ENCODE measurements at regions not wholly inside any gene's neighbourhood (a gene's known extent, or its start where the extent isn't known, plus 50 kb on each side); places are given as distances from the start of the nearest gene placed in this dataset.

DNA sequence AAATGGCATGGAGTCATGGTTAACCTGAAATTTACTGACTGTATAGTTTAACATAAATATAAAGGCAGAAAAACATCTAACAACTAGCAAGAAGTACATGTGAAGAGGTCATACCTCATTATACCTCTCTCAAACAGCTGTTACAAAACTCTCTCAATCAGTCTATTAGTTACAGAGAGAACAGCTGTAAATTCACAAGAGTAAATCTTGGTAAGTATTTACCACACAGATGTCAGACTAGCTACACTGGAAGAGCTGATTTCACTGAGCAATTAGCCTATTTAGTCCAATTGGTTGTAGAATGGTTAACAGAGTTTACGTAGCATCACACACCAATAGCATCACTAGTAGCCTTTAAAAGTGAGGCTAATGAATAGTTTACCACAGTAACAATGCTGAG, 463.4 kb upstream of the USP15 start:
- Mint-ChIP-seq H3K9me3 (peaks cover under 1% of the 10 kb centered on the region; the same call in 1 of the 2 replicates), H3K27ac (no peak overlapping the region), H3K4me1 (no peaks in the 10 kb centered on the region), H3K4me3 (no peak overlapping the region), H3K27me3 (ENCODE audit: low read depth) (no peaks in the 10 kb centered on the region), H3K36me3 (no peaks in the 10 kb centered on the region)
- CTCF ChIA-PET: no interaction called here
- DNase-seq (ENCODE audit: low spot score) (no peak), ATAC-seq (no peak)
- POLR2A ChIA-PET: no interaction called here
- TF ChIP-seq, protein P1, sequence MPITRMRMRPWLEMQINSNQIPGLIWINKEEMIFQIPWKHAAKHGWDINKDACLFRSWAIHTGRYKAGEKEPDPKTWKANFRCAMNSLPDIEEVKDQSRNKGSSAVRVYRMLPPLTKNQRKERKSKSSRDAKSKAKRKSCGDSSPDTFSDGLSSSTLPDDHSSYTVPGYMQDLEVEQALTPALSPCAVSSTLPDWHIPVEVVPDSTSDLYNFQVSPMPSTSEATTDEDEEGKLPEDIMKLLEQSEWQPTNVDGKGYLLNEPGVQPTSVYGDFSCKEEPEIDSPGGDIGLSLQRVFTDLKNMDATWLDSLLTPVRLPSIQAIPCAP (CRISPR knock-in tag; IDR thresholded peaks at IDR 0.05): no peak
- TF ChIP-seq SMAD4 (CRISPR knock-in tag; IDR thresholded peaks at IDR 0.05) (no peak), NR1H2 (CRISPR knock-in tag; IDR thresholded peaks at IDR 0.05) (no peak), CBFB (CRISPR knock-in tag; IDR thresholded peaks at IDR 0.05; ENCODE audit: low read depth) (no peak)
- TF ChIP-seq, protein P2, sequence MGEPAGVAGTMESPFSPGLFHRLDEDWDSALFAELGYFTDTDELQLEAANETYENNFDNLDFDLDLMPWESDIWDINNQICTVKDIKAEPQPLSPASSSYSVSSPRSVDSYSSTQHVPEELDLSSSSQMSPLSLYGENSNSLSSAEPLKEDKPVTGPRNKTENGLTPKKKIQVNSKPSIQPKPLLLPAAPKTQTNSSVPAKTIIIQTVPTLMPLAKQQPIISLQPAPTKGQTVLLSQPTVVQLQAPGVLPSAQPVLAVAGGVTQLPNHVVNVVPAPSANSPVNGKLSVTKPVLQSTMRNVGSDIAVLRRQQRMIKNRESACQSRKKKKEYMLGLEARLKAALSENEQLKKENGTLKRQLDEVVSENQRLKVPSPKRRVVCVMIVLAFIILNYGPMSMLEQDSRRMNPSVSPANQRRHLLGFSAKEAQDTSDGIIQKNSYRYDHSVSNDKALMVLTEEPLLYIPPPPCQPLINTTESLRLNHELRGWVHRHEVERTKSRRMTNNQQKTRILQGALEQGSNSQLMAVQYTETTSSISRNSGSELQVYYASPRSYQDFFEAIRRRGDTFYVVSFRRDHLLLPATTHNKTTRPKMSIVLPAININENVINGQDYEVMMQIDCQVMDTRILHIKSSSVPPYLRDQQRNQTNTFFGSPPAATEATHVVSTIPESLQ (CRISPR knock-in tag; IDR thresholded peaks at IDR 0.05): no peak
- TF ChIP-seq, protein P3, sequence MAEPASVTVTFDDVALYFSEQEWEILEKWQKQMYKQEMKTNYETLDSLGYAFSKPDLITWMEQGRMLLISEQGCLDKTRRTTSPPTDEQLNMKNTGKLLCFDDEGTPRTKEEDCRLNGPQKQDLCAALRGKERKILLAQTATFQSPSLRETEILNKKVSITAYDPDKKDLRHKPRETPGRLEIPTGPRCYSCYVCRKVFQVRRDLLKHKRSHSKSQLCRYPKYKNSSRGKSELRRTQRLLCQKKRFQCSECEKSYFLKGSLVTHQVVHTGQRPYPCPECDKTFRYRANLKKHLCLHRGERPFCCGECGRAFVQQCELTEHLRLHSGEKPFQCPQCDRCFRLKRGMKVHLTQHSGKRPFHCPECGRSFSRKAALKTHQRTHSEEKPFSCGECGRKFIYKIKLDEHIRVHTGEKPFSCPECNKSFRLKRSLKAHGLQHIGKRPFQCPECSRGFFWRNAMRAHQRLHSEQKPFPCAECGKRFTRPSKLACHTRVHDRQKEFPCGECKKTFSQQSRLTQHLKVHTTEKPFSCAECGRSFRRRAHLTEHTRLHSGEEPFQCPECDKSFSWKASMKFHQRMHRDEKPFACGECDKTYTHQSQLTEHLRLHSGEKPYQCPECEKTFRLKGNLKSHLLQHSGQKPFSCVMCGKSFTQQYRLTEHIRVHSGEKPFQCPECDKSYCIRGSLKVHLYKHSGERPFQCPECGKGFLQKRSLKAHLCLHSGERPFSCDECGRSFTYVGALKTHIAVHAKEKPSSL (CRISPR knock-in tag; conservative IDR thresholded peaks at IDR 0.05): no peak

DNA sequence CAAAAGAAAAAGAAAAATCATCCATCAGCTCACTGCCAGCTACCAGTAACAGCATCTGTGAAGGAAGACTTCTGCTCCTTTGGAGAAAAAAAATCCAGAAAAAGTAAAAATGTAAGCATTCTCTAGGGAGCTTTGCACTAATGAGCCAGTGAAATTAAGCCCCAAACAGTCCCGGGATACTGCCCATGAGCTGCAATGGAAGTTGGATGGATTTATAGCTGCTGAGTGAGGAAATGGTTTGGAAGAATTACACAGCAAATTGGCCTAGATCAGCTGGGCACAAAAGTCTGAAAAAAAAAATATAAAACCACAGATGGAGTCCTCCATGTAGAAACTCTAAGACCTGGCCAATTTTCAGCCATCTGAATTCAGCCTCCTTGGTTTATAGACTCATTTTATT, 462.9 kb upstream of the USP15 start:
- DNase-seq (ENCODE audit: low spot score) (no peak), ATAC-seq (no peak)
- ChIA-PET POLR2A (no interaction called here), CTCF (no interaction called here)
- H3K27me3 Mint-ChIP-seq (ENCODE audit: low read depth): no peaks in the 10 kb centered on the region
- H3K4me3 Mint-ChIP-seq: no peak overlapping the region
- H3K27ac Mint-ChIP-seq: no peak overlapping the region
- H3K4me1 Mint-ChIP-seq: no peaks in the 10 kb centered on the region
- H3K36me3 Mint-ChIP-seq: no peaks in the 10 kb centered on the region
- peaks cover 5% of the 10 kb centered on the region for H3K9me3 Mint-ChIP-seq
- TF ChIP-seq, protein P4, sequence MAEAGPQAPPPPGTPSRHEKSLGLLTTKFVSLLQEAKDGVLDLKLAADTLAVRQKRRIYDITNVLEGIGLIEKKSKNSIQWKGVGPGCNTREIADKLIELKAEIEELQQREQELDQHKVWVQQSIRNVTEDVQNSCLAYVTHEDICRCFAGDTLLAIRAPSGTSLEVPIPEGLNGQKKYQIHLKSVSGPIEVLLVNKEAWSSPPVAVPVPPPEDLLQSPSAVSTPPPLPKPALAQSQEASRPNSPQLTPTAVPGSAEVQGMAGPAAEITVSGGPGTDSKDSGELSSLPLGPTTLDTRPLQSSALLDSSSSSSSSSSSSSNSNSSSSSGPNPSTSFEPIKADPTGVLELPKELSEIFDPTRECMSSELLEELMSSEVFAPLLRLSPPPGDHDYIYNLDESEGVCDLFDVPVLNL (CRISPR knock-in tag; IDR thresholded peaks at IDR 0.05; ENCODE audit: borderline replicate concordance, low read depth): no peak
- TF ChIP-seq OVOL2 (CRISPR knock-in tag; IDR thresholded peaks at IDR 0.05; ENCODE audit: borderline replicate concordance) (no peak), NFATC4 (CRISPR knock-in tag; IDR thresholded peaks at IDR 0.05) (no peak), ZNF121 (CRISPR knock-in tag; IDR thresholded peaks at IDR 0.05) (no peak), JUN (CRISPR knock-in tag; IDR thresholded peaks at IDR 0.05) (no peak), ATF1 (CRISPR knock-in tag; IDR thresholded peaks at IDR 0.05) (no peak), TP53 (CRISPR knock-in tag; IDR thresholded peaks at IDR 0.05) (no peak), SMAD4 (CRISPR knock-in tag; IDR thresholded peaks at IDR 0.05) (no peak), SOX15 (CRISPR knock-in tag; IDR thresholded peaks at IDR 0.05) (no peak)
- TF ChIP-seq, protein P5, sequence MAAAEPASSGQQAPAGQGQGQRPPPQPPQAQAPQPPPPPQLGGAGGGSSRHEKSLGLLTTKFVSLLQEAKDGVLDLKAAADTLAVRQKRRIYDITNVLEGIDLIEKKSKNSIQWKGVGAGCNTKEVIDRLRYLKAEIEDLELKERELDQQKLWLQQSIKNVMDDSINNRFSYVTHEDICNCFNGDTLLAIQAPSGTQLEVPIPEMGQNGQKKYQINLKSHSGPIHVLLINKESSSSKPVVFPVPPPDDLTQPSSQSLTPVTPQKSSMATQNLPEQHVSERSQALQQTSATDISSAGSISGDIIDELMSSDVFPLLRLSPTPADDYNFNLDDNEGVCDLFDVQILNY (CRISPR knock-in tag; IDR thresholded peaks at IDR 0.05): no peak
- TF ChIP-seq, protein P6, sequence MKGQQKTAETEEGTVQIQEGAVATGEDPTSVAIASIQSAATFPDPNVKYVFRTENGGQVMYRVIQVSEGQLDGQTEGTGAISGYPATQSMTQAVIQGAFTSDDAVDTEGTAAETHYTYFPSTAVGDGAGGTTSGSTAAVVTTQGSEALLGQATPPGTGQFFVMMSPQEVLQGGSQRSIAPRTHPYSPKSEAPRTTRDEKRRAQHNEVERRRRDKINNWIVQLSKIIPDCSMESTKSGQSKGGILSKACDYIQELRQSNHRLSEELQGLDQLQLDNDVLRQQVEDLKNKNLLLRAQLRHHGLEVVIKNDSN (CRISPR knock-in tag; IDR thresholded peaks at IDR 0.05): no peak
- TF ChIP-seq, protein P7, sequence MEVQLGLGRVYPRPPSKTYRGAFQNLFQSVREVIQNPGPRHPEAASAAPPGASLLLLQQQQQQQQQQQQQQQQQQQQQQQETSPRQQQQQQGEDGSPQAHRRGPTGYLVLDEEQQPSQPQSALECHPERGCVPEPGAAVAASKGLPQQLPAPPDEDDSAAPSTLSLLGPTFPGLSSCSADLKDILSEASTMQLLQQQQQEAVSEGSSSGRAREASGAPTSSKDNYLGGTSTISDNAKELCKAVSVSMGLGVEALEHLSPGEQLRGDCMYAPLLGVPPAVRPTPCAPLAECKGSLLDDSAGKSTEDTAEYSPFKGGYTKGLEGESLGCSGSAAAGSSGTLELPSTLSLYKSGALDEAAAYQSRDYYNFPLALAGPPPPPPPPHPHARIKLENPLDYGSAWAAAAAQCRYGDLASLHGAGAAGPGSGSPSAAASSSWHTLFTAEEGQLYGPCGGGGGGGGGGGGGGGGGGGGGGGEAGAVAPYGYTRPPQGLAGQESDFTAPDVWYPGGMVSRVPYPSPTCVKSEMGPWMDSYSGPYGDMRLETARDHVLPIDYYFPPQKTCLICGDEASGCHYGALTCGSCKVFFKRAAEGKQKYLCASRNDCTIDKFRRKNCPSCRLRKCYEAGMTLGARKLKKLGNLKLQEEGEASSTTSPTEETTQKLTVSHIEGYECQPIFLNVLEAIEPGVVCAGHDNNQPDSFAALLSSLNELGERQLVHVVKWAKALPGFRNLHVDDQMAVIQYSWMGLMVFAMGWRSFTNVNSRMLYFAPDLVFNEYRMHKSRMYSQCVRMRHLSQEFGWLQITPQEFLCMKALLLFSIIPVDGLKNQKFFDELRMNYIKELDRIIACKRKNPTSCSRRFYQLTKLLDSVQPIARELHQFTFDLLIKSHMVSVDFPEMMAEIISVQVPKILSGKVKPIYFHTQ (CRISPR knock-in tag; IDR thresholded peaks at IDR 0.05): no peak
- TF ChIP-seq, protein P8, sequence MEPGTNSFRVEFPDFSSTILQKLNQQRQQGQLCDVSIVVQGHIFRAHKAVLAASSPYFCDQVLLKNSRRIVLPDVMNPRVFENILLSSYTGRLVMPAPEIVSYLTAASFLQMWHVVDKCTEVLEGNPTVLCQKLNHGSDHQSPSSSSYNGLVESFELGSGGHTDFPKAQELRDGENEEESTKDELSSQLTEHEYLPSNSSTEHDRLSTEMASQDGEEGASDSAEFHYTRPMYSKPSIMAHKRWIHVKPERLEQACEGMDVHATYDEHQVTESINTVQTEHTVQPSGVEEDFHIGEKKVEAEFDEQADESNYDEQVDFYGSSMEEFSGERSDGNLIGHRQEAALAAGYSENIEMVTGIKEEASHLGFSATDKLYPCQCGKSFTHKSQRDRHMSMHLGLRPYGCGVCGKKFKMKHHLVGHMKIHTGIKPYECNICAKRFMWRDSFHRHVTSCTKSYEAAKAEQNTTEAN (CRISPR knock-in tag; IDR thresholded peaks at IDR 0.05): no peak
- TF ChIP-seq, protein P9, sequence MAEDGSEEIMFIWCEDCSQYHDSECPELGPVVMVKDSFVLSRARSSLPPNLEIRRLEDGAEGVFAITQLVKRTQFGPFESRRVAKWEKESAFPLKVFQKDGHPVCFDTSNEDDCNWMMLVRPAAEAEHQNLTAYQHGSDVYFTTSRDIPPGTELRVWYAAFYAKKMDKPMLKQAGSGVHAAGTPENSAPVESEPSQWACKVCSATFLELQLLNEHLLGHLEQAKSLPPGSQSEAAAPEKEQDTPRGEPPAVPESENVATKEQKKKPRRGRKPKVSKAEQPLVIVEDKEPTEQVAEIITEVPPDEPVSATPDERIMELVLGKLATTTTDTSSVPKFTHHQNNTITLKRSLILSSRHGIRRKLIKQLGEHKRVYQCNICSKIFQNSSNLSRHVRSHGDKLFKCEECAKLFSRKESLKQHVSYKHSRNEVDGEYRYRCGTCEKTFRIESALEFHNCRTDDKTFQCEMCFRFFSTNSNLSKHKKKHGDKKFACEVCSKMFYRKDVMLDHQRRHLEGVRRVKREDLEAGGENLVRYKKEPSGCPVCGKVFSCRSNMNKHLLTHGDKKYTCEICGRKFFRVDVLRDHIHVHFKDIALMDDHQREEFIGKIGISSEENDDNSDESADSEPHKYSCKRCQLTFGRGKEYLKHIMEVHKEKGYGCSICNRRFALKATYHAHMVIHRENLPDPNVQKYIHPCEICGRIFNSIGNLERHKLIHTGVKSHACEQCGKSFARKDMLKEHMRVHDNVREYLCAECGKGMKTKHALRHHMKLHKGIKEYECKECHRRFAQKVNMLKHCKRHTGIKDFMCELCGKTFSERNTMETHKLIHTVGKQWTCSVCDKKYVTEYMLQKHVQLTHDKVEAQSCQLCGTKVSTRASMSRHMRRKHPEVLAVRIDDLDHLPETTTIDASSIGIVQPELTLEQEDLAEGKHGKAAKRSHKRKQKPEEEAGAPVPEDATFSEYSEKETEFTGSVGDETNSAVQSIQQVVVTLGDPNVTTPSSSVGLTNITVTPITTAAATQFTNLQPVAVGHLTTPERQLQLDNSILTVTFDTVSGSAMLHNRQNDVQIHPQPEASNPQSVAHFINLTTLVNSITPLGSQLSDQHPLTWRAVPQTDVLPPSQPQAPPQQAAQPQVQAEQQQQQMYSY (CRISPR knock-in tag; IDR thresholded peaks at IDR 0.05): no peak
